SIG-M5 treated with dmso at 0.1 percent for 504 hours (cell line): ENCODE measurements at regions not wholly inside any gene's neighbourhood (a gene's known extent, or its start where the extent isn't known, plus 50 kb on each side); places are given as distances from the start of the nearest gene placed in this dataset.

ENCODE experiments used
- DNase-seq: peaks from one replicate; lab custom pipeline; 2025; ENCODE audit not compliant: unreplicated experiment; lab: John Stamatoyannopoulos, UW

DNA sequence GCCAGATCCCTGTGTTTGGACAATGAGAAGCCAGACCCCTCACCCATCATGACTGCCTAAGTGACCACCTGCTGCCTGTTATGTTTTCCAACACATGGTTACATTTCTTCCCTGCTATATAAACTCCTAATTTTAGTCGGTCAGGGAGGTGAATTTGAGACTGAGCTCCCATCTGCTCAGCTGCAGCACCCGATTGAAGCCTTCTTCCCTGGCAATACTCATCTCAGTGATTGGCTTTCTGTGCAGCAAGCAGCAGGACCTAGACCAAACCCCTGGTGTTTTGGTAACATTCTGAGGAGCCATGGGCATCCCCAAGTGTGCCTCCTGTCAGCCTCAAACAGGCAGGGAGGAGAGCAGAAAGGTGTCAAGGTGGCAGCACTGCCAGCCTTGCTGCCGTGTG, 141.2 kb downstream of the CD8B2 start:
- DNase-seq: no peak

DNA sequence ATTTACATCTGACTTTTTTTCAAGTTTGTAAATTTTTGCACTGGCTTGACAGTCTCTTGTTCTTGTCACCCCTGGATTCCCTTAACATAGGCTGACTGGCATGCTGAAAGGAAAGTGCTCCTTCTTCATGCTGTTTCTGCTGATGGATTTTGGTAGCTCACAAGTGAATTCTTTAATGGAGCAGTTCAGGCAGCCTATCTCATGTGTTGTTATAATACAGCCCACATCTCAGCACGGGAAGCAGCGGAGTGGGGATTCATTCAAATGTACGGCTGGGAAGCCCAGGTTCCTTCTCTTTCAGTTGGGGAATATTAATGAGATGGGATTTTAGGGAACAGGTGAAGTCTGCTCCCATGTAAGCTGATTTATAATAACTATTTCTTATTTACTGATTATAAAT, 142.8 kb downstream of the CD8B2 start:
- no peak for DNase-seq

DNA sequence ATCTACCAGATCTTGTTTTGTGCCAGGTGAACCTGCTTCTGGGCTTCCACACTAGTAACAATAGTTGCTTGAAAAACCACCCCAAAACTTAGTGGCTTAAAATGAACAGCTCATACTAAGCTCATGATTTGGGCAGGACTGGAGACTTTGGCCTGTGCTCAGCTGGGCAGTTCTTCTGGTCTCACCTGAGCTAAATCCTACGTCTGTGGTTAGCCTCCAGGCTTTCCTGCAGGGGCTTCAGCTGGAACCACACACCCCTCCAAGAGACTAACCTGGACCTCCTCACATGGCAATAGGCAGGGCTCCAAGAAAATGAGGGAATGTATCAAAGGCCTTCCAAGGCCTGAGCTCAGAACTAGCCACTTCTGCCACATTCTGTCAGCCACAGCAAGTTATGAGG, 144.1 kb downstream of the CD8B2 start:
- DNase-seq: no peak

DNA sequence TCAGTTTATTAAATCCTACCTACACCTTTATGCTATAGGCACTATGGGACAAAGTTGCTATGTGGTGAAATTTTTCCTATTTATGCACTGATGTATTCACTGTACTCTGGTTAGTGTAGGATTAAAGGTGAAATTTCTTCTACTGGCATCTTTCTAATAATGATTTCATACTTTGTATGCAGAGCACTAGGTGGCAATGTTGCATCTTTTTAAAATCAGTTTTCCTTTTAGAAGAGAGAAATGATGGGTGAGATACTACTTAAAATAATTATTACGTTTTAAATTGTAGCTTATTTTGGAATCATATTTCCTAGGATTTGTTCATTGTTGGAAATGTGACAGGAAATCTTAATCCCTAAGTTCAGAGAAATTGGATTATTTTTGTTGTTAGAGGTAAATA, 150.9 kb downstream of the CD8B2 start:
- peak; percentile 14 for DNase-seq

DNA sequence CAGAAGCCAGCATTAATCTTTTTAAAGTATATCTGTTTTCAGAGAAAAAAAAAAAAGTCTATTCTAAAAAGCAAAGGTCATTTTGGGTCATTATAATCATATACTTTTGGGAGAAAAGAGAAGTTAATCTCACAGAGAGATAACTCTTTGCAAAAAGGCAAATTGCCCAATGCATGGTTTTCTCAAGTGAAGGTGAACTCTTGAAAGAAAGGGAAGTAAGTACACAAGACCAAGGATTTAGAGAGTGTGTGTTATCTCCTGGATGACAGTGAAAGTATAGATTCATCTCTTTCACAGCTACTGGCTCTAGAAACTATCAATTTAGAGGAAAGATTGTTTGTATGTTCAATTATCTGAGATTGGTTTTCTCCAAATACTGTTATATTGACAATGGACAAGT, 151.4 kb downstream of the CD8B2 start:
- DNase-seq: no peak

DNA sequence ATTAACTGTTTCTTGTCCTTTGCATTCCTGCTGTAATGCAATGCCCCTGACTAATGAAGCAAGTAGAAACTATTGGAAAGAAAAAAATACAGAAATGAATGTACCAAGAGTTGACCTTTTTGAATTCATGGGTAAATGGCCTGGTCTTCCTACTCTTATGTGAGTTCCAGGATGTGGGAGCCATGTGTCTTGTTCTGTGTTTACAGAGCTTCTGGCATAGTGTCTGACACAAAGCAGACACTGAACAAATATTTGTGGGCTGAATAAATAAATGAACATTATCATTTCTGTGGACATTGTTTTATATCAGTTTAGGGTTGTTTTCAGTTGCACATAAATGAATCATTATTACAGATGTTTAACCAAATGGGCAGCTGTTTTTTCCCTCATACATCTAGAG, 155.5 kb downstream of the CD8B2 start:
- no peak for DNase-seq

DNA sequence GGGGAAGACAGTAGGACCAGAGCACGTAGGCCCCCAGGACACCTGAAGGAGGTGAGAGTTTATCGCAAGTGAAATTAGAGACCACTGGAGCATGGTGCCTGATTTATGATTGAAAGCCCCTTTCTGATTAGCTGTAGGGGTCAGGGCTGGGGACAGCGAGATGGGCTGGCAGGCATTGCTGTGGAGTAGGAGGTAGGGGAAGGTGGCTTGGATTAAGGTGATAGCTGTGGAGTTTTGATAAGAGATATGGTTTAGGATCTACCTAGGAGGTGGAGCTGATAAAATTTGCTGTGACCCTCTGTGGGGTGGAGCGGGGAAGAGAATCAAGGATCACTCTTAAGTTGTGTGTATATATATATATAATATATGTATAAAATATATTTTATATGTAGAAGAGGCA, 157.5 kb downstream of the CD8B2 start:
- no peak for DNase-seq

DNA sequence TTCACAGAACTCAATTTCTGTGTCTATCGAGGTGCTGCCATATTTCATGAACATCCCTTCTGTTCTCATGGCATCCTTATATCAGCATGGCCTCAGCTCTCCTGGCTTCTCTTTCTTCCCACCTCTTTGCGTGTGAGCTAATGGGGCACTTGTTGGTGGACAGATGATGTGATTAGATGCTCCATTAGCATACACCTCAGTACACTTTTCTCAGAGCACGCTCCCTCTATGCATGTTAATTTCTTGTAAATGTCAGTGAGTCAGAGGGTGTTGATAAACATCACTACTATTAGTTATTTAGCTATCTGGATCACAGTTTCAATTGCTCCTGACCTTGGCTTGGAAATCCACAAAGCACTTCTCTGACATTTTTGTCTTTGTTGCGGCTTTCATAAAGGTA, 159.4 kb downstream of the CD8B2 start:
- no peak for DNase-seq

DNA sequence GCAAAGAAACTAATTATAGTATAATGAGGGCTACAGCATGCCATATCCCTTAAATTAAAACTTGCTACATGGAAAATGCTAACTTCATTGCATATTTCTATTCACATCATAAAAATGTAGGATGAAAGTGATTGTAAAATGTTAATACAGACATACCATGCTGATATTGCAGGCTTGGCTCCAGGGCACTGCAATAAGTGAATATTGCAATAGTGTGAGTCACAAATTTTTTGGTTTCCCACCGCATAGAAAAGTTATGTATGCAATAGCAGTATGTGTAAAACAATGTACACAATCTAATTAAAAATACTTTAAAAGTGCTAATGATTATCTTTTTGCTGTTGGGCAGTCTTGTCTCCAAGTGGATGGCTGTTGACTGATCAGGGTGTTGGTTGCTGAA, 162.1 kb downstream of the CD8B2 start:
- DNase-seq: no peak

DNA sequence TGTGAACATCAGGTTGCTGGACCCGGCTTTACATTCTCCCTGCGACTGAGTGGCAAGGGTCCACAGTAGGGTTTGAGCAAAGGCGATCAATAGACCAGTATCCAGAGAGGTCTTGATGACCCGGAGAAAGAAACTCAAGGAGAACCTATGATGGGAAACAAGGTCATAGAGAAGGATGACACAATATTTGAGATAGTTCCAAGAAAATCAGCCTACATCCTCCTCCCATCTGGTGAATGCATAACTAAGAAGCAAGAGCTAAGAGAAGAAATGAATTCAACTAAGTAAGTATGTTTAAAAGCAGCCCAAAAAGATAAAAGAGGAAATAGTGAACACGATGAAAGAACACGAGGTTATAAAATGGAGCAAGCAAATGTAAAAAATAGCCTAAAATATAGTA, 166.3 kb downstream of the CD8B2 start:
- DNase-seq: no peak

DNA sequence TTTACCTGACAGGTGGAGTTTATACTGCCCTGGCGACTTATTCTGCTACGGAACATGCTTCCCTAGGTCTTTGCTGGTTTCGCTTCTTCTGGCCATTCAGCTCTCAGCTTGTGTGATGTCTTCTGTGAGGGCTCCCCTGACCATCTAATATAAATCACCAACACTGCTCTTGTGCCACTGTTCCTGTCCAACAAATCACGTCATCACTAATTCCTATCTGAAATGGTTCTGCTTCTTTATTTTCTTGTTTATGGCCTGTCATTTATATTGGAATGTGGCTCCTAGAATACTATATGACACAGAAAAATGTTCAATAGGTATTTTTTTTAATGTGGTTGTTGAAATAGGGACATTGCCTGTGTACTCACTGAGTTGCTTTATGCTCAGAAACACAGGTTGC, 171.5 kb downstream of the CD8B2 start:
- no peak for DNase-seq

DNA sequence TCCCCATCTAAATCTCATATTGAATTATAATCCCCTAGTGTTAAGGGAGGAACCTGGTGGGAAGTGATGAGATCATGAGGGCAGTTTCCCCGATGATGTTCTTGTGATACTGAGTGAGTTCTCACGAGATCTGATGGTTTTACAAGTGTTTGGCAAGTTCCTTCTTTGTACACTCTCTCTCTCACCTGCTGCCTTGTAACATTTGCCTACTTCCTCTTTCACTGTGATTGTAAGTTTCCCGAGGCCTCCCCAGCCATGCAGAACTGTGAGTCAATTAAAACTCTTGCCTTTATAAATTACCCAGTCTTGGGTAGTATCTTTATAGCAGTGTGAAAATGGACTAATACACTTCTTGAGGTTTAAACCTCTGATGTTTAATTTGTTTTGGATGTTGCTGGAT, 177.5 kb downstream of the CD8B2 start:
- peak; percentile 2 for DNase-seq

DNA sequence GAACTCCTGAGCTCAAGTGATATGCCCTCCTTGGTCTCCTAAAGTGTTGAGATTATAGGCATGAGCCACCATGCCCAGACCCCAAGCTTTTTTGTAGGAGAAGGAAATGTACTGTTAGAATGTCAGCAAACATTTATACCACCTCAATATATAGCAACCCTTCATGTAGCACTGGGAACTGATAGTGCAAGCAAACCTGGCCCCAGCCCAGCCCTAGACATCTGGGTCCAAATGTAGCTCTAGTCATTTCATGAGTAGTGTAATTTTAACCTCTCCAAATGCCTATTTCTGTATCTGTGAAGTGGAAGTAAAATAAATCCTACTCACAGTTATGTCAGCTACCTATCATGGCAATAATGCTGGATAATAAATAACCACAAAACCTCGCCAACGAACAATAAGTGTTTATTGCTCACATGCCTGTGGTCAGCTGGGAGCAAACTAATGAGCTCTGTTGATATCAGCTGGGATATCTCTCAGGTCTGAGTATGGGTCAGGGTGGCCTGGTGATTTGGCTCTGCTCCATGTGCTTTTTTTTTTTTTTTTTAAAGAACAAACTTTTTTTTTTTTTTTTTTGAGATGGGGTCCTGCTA, 180.4 kb downstream of the CD8B2 start:
- DNase-seq: no peak

DNA sequence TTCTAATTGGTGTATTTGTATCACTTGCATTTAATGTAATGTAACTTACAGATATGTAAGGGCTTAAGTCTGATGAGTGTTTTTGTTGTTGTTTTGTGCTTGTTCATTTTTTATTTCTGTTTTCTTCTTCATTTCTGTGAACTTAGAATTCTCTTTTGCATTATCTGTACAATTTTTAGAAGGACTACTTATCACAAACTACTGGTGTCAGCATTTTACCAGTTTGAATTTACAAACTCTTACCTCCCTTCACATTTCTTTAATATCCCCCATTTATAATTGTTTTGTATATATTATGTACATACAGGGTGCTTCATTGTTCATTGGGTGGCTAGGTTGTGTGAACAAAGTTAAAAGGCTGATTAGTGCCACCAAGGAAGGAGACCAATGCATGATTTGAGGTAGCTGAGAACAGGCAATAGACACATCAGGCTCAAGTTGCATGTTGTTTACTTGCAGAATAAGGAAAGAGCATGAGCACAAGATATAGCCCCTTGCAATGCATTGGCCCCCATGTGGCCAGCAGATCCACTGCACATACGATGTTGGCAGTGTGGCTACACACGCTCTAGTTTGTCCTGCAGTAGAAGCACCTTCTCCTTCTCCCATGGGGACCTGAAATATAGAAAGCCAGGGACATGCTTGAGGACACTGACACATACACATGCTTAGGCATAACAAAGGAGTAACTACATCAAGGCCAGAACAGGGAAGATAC, 198.2 kb downstream of the CD8B2 start:
- DNase-seq: no peak

DNA sequence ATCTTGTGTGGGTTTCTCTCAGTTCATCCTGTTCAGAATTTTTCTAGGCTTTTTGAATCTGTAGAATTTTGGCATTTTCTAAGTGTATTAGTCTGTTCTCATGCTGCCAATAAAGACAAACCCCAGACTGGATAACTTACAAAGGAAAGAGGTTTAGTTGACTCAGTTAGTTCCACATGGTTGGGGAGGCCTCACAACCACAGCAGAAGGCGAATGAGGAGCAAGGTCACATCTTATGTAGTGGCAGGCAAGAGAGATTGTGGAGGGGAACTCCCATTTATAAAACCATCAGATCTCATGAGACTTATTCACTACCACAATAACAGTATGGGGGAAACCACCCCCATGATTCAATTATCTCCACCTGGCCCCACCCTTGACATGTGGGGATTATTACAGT, 199.2 kb downstream of the ST6GAL2 start:
- no peak for DNase-seq

DNA sequence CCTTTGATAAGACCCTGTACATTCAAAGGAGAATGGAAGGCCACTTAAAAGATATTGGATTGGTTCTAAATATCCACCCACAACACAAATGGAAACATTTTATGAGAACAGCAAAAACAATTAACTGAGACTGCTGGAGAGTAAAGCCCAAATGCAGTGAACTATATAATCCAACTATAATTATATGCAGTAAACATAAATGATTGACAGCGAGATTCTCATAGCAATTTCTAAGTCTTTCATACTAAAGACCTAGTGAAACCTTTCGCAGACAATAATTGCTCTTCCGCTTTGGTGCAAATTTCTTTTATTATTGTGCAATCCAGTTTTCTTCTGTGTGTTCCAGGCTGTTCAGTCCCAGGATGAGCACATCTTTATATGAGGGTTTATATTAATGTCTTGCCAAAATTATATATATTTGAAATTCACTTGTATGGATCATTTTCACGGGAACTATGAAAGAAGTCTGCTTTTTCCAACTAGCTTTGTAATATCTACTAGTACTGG, 190.9 kb downstream of the ST6GAL2 start:
- no peak for DNase-seq

DNA sequence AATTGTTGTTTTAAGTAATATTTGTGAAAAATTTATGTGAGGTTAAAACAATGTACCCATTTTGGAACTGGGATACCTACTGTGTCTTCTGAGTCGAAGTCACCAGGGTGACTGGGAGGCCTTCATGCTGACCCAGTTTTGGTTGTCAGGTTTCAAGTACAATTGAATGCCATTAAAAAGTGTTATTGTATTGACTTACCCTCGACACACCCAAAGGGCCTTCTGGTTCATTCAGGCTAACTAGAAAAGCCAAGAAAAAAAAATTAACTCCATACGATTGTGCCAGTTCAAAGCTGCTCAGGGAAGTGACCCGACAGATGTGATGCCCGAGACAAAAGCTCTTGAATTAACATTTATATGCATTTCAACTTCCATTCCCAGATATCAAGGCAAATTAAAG, 190.0 kb downstream of the ST6GAL2 start:
- DNase-seq: no peak

DNA sequence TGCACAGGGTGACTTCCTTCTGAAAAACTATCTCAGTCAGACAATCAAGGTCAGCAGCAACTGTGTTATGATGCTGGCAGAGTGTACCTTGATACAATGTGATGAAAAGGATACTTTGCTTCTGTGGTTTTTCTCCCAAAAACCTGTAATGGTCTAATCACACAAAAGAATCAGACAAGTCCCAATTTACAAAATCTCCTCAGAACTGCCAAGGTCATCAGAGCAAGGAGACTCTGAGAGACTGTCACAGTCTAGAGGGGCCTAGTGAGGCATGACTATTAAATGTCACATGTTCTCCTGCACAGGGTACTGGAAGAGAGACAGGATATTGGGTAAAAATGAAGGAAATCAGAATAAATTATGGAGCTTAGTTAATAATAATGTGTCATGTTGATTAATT, 185.4 kb downstream of the ST6GAL2 start:
- no peak for DNase-seq

DNA sequence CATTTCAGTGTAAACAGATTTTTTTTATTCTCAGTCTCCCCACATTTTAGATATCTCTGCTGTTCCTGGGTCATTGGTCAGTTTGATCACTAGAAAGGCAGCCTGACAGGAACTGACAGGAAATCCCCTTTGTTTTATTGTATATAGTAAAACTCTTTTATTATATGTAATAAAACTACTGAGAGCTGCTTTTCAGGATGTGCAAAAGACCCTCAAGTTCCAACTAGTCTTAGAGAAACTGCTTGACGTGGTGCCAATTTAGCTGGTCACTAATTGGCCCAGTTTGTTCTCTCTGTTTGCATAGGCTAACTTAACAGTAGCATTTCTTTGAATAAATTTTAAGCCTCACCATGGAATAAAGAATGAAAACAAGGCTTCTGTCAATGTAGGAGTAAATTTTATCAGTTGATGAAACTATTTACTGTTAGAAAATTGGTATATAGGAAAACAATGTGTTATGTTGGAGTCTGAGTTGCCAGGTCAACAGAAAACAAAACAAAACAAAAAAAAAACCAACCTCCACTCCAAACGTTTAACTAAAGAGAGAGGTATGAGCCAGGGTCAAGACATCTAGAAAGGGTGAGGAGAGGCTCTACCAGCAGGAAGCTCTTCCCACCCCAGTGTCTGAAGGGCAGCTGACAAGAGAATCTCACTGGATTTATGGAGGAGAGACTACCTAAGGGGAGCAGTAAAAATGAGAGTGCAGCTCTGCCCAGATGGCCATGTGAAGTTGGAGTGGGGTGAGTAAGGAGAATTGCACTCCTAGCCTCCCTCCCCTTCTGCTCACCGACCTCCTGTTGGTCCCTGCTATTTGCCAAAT, 184.6 kb downstream of the ST6GAL2 start:
- no peak for DNase-seq

DNA sequence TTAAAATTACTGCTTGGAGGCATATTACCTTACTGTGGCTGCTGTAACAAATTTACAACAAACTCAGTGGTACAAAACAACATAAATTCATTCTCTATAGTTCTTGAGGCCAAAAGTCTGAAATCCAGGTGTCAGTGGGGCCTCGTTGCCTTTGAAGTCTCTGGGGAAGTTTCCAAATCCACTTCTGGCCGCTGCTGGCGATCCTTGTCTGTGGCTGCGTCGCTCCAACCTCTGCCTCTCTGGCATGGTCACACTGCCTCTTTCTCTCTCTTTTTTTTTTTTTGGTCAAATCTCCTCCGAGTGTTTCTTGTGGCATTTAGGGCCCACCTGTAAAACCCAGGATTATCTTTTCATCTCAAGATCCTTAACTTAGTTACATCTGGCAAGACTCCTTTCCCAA, 182.8 kb downstream of the ST6GAL2 start:
- DNase-seq: no peak

DNA sequence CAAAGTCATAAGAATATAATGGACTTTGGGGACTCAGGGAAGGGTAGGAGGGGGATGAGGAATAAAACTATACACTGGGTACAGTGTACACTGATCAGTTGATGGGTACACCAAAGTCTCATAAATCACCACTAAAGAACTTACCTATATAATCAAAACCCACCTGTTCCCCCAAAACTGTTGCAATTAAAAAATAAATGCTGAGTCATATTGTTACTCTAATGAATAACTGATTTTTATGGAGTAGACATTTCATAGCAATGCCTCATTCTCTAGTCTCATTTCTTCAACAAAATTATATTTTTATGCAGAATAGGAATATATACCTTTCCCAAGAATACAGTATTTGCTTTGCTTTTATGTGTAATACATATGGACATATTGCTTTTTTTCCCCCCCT, 181.2 kb downstream of the ST6GAL2 start:
- no peak for DNase-seq

DNA sequence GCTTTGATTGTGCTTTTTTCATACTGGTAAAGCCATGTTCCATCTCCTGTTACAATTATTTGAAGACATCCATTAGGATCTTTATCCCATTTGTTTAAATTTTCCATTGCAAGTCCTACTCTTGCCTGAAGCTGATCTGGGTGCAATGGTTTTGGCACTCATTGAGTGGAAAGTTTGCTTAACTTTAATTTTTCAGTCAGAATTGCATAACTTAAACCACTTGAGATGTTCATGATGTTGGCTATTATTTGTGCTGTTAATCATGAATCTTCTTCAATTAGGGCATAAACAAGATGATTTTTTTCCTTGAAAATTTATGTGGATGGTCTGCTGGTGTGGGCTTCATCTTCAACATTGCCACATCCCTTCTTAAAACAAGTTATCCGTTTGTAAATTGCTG, 180.1 kb downstream of the ST6GAL2 start:
- DNase-seq: no peak
